HUDEP-2 (cell line): ENCODE measurements at regions not wholly inside any gene's neighbourhood (a gene's known extent, or its start where the extent isn't known, plus 50 kb on each side); places are given as distances from the start of the nearest gene placed in this dataset.

Experiments
- DNase-seq, 76 experiments: peaks; one replicate each; lab custom pipeline; 2025; ENCODE audit not compliant: unreplicated experiment in 76 of 76; lab: John Stamatoyannopoulos, UW

DNA sequence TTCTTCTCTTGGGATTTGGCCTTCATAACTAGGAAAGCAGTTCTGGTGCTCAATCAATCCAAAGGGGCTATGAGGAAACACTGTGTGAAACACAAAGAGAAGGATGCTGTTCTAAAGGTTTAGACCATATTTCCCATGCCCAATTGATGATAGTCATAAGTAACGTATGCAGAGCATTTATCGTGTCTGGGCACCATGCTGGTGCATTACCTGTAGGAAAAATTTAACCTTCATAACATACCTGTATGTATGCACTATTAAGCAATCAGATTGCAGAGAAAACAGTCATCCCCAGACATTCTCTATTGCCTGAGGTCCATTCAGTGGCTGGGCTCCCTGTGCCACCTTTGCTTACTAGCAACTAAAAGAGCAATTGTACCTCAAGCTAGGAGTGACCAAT, 381.4 kb downstream of the PLPP3 start:
- DNase-seq, result no peak

DNA sequence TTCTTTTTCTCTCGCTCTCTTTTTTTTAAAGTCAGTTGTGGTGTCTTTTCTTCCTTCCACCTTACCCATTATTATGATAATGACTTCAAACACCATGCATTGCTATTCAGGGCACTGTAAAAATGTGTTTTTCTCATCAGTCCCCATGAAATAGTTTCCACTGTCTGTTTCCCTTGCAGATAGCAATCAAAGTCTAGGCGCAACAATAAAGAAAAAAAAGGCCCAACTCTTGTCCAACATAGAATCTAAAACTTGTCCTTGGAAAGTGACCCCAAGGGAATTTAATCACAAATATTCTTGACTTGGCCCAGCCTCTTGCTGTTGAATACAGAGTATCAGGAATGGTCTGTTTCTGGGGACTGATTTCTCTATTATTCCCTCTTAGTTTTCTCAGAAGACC, 382.5 kb downstream of the PLPP3 start:
- DNase-seq, result no peak

DNA sequence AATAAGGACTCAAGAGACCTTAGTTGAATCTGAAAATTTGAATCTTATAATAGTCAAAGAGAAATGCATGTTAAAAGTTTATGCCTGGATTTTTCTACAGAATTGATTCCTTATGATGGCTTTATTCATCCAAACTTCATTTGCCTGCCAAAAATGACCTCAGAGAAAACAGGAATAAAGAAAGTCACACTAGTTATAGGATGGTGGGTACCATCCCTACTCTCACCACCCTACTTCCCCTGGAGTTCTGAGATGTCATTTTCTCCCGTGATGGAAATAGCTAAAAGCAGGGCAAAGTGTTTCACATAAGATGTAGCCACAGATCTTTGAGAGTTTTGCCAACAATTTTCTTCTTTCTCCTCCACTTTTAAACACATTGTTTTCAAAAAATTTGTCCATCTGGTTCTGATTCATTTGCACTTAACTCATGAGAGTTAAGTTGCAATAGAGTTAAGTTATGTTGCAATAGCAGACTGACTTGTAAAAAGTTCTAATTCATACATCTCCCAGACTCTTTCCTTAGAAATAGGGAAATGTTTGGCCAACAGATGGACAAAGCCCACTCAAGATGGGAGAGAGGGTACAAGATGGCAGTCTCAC, 384.6 kb downstream of the PLPP3 start:
- DNase-seq, result no peak

DNA sequence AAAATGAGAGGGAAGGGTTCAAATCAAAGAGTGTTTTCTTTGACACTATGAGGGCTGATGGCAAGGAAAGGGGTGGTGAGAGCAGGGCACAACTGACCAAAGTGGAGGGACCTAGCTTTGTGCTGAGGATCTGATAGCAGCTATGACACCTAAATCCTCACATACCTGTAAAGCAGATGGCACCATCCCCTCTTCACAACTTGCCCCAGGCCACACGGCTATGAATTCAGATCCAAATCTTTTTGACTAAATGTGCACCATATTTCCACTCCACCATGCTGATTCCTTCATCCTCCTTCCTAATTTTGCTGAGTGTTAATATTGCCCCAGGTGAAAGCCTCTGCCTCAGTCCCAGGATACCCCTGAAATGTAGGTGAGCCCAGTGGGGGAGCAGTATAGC, 385.7 kb downstream of the PLPP3 start:
- no peak for DNase-seq

DNA sequence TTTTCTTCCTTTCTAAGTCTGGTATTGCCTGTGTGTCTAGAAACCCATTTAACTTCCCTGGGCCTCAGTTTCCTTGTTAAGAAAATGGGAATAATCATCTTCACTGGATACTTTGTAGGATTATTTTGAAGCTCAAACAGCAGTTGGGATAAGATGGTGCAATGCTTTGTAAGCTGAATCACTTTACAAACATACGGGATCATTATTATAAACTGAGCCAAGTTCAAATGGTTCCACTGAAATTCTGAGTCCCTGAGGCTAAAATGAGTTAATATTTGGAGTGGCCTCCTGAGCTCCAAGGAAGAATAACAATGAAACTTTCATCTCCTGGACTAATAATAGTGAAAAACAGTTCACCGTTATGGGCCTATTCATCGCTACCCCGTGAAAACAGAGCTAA, 388.0 kb downstream of the PLPP3 start:
- no peak for DNase-seq

DNA sequence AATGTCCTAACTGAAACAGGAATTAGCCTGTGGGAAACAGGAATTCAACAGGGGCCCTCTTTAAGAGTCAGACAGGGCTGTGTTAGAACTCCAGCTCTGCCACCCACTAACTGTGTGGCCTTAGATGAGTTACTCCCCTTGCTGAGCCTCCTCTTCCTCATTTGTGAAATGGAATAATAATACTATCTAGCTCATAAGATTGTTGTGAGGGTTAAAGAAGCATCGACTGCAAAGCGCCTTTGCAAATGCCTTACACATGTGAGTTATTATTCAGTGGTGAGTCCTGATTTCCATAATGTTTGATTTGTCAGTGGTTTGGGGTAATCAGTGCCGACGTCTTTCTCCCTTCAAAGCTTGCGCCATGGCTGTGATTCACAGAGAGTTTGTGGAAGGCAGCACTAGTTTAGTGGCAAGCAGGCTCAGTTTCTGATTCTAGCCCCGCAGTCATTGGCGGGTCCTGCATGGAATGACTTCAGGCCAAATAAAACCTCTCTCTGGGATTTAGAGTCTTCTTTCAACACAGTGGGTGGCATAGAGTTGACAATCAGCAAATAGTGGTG, 388.5 kb downstream of the PLPP3 start:
- no peak for DNase-seq

DNA sequence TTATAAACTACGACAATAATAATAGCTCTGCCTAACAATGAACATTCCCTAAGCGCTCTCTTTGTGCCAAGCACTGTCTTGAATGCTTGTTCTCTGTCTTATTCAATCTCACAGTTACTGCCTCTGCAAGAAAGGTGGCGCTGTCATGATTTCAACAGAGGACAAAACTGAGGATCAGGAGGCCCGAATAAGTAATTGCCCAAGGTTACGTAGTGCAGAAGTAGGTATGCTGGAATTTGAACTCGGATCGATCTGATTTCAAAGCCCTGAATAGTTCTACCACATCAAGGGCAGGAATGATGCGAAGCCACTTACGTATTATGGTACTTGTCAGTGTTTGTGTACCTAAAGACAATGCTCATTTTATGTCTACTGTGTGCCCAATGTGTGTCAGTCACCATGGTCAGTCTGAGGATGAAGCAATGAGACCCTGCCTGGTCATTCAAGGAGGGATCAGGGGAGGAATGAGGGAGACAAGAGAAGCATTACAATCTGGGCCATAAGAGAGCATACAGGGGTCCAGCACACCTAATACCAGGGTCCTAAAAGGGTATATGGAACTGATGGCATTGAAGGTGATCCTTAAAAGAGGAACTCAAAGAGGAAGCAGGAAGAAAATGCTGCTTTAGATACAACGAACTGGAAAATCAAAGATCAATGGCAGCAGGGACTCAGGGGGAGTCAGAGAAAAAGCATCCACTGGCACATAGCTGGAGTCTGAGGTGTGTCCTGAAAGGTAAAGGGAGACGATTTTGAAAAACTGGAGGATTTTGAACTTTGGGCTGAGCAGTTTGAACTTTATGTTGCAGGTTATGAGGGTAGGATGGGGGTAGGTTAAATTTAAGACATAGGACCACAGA, 389.2 kb downstream of the PLPP3 start:
- DNase-seq, result peak in 1 of 76 experiments; percentile 4

DNA sequence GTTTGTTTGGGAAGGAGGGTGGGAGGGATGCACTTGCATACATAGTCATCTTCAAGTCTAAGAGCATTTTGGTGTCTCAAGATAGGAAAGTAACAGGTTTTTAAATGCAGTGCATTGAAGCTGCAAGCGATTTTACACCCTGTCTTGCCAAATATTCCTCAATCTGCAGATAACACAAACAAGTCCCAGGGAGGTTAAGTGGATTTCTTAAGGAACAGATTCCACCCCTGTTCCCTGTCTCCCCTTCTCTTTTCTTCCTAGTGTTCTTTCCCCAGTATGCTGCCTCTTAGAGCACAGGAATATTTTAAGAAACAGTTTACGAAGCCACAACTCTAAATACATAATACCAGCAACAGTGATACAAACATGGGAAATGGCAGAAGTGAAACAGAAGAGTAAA, 389.9 kb downstream of the PLPP3 start:
- no peak for DNase-seq

DNA sequence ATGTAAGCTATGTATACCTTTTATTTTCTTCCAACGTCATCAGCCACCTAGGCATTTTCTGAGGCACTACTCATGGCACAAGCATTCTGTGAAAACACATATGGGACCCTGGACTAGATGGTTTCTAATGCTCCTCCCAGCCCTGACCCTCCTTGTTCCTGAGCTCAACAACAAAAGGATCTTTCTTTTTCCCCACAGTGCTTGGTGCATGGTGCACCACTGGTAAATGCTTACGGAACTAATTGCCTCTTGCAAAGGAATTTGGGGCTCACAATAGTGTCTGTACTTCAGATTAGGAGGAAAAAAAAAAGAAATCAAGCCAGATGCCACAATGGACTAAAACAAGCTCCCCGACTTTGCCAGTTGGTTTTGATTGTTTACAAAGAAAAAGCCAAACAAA, 390.5 kb downstream of the PLPP3 start:
- DNase-seq, result no peak

DNA sequence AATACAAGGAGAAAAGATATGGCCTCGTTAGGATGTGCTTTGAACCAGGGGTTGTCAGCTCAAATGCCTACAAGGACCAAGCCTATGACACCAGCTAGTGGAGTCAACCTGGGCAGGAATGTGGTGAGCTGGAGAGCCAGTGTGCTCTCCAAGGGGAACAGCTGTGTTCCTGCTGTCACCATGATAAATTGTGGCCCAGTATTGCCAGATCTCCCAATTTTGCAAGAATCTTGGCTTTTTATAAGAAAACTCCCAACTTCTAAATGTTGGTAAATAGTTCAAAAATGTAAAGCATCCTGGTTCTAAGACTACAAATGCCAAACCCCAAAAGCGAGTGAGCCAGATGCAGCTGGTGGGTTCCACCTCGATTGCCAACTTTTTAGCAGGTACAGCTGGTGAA, 391.1 kb downstream of the PLPP3 start:
- no peak for DNase-seq

DNA sequence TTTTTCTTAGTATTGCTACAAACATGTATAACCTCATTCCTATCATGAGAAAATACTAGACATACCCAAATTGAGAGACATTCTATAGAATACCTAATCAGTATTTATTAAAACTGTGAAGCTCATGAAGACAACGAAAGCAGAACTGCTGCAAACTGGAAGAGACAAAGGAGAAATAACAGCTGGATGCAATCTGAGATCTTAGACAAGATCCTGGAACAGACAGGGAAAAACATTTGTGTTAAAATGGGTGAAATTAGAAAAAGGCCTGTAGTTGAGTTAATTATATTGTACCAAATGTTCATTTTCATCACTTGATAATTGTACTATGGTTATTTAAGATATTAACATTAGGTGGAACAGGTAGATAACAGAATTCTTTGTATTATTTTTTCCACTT, 392.0 kb downstream of the PLPP3 start:
- DNase-seq, result no peak

DNA sequence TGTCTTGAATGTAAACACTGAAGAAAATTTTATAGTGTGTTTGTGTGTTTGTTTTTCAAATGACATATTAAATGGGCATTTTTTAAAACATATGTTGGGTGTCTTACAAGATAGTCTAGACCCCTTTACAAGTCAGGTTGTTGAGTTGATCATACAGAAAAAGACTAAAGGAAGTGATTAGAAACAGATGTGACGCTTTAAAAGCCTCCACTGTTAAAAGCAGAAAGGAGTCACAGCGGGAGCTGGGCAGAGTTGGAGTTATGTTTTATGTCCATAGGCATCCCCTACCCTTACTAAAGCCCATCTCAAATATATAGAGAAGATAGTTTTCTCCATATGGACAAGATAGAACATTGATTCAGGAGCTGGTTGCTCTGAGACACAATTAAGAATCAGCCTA, 393.9 kb downstream of the PLPP3 start:
- DNase-seq, result no peak

DNA sequence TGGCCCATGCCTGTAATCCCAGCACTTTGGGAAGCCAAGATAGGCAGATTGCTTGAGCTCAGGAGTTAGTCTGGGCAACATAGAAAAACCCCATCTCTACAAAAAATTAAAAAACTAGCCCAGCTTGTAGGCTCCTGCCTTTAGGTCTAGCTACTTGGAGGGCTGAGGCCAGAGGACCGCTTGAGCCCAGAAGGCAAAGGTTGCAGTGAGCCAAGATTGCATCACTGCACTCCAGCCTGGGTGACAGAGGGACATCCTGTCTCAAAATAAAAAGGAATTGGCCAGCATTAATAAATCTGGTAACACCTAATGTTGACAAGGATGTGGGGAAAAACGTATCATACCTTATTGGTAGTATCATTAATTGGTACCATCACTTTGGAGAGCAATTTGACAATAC, 396.2 kb downstream of the PLPP3 start:
- no peak for DNase-seq

DNA sequence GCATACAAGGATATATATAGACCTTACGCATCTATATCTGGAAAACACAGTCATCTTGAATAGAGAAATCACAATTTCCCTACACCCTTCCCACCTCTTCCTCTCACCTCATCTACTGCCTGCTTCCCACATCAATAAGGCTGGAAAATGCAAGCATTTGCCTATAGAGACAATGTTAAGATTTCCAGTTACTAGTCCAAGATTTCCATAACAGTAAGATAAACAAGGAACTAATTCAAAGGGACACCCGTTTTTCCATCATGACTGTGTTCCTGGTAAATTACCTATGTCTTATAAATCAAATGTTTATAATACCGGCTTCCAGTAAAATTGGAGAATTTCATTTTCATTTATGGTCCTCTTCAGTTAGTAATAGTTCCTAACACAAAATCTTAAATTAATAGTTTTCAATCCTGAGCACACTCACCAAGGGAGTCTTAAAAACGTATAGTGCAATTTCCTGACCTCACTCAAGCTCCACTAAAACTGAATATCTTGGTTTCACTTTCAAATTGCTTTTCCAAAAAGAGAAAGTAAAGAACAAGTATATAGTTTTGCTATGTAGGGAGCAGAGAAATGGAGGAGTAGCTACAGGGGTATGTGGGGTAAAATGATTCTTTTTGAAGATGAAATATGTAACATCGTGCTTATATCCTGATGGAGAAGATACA, 398.7 kb downstream of the PLPP3 start:
- no peak for DNase-seq

DNA sequence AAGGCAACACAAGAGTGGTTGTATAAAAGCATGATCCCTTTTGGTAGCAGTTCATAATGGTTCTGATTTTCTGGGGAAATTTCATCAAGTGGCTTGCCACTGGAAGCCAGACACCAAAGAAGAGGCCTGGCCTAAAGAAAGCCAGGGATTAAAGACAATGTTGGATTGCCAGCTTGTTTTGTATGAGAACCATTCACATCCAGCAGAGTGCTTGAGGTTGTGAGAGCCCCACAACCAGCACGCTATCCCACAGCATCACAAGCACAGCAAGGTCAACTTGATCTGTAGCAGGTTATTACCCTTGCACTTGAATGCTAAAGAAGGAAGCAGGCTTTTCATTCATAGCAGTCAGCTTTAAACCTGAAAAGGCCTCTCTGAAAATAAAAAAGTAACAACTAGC, 399.8 kb downstream of the PLPP3 start:
- DNase-seq, result no peak

DNA sequence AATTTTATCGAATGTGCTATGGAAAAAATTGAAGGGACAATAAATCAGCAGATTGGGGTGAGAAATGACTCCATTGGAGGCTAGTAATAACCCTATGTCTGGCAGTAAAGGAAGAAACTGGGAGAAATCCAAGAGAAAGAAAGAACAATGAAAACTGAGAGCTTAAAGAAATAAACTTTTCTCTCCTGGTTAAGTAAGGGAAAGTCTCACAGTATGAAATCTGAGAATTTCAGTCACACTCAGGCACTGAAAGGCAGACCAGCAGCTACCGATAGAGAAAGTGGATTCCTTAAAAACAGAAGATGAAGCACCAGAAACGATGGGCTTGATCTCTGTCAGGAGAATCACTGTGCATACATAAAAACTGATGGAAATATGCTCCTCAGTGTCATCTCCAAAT, 404.2 kb downstream of the PLPP3 start:
- no peak for DNase-seq

DNA sequence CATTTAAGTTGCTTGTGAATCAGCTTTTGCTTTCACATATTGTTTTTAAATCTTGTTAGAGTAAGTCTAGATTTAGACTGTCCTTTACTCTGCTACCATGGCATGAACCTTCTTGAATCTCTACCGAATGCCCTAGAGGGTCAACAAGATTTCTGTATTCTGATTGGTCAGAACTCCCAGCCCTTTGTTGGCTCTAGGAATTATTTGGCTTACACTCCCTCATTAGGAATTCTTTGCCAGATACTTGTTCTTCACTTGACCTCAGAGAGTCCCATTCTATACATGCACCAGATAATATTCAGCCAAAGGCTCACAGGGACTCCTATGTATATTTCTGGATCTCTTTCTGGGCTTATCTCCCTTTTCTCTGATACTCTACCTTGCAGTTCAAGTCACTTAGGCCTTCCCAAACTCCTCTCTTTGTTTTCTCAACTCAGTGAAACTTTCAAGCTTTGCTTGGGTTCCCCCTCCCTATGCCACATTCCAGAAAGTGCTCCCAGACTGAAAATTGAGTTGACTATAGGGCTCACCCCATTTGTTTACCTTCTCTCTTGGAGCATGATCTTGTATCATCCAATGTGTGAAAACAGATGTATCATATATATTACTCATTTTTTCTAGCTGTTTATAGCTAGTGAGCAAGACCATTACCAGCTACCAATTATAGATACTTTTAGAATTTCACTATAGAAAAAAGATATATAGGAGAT, 405.0 kb downstream of the PLPP3 start:
- no peak for DNase-seq

DNA sequence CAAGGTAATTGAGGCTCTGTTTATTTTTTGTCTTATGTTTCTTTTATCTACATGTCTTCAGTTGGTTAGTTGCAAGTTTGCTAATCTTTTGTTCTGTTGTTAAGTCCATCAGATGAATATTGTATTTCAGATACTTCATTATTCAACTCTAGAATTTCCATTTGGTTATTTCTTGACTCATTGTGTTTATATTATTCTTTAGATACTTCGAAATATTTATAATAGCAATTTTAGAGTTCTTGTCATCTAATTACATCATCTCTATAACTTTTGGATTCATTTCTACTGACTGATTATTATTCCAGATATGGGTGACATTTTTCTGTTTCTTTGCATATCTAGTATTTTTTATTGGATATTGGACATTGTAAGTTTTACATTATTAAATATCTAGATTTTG, 405.6 kb downstream of the PLPP3 start:
- no peak for DNase-seq

DNA sequence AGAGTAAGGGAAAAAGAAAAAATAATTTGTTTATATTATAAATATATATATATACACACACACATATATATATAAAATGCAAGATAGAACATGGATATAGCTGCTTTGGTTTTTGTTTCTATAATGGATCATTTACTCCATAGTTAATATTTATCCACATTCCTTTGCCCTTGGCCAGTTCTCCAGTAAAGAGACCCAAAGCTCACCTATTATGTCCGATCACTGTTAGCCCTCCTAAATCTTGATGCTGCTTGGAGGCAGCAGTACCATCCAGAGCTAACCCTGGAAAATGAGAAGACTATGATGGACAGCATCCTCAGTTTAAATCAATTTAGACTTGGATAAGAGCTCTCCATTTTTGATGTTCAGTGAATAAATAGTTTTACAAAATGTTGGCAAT, 407.7 kb downstream of the PLPP3 start:
- no peak for DNase-seq

DNA sequence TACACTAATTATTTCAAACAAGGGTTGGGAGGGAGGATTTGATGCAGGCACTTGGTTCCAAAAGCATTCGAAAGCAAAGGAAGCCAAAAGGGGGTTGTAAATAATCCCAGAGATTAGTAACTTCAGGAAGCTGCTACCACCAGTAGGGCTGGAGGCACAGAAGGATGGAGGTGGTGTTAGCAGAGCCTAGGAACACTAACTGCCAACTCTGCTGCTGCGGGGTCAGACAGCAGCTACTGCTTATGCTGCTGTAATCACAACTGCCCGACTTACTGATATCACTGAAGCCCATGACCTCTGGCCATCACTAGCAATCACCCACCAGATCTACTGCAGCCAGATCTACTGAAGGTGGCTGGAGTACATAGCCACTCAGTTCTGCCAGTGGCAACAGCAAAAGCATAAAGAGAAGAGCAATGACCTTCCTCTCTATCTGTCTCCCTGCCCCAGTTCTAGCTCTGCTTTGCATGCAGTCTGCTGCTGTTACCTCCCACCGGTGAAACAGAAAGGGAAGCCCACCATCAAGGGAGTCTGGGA, 408.5 kb downstream of the PLPP3 start:
- DNase-seq, result no peak

DNA sequence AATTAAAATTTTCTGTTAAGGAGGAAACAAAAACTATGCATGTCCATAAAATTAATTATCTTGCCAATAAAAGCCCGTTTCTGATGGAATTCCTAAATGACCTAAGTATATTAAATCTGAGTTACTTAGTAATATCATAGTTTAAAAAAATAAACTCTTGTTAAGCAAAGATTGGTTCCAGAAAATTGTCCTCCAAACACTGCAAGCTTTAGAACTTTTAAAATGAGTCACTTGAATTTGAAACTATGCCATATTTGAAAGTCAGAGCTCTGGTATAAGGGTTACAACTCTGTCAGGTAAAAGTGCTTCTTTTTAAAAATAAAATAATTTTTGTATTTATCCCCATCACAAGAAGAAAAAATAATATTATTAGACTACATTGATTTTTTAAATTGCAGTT, 409.5 kb downstream of the PLPP3 start:
- no peak for DNase-seq
